ENCODE measurements at regions not wholly inside any gene's neighbourhood (a gene's known extent, or its start where the extent isn't known, plus 50 kb on each side); places are given as distances from the start of the nearest gene placed in this dataset.

DNA sequence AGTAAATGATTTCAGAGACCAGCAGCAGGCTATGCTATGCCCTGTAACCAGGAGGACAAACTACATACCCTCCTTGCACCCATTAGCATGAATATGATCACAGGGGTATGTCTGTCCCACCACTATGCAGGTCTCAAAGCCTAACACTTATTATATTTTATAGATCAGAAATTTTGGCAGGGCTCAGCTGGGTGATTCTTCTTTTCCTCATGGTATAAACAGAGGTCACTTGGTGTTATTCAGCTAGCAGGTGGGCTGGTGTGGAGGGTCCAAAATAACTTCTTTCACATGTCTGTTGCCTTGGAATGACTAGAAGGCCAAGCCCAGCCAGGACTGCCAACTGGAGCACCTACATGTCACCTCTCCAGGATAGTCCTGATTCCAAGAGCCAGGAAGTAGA is 252.9 kb downstream of the ARHGAP12 start:
- TF ChIP-seq FOXP2 (optimal IDR thresholded peaks at IDR 0.05; ENCODE audit: borderline replicate concordance, extremely low read depth, extremely low read length, insufficient read depth) (no peak), SIN3A (IDR thresholded peaks at IDR 0.05; ENCODE audit: borderline replicate concordance, insufficient read depth, low read length) (no peak), POLR2AphosphoS5 (IDR thresholded peaks at IDR 0.05; ENCODE audit: low read depth, low read length) (no peak), TAF1 (IDR thresholded peaks at IDR 0.05; ENCODE audit: borderline replicate concordance, insufficient read depth, low read length) (no peak)
- TF ChIP-seq, protein P1, sequence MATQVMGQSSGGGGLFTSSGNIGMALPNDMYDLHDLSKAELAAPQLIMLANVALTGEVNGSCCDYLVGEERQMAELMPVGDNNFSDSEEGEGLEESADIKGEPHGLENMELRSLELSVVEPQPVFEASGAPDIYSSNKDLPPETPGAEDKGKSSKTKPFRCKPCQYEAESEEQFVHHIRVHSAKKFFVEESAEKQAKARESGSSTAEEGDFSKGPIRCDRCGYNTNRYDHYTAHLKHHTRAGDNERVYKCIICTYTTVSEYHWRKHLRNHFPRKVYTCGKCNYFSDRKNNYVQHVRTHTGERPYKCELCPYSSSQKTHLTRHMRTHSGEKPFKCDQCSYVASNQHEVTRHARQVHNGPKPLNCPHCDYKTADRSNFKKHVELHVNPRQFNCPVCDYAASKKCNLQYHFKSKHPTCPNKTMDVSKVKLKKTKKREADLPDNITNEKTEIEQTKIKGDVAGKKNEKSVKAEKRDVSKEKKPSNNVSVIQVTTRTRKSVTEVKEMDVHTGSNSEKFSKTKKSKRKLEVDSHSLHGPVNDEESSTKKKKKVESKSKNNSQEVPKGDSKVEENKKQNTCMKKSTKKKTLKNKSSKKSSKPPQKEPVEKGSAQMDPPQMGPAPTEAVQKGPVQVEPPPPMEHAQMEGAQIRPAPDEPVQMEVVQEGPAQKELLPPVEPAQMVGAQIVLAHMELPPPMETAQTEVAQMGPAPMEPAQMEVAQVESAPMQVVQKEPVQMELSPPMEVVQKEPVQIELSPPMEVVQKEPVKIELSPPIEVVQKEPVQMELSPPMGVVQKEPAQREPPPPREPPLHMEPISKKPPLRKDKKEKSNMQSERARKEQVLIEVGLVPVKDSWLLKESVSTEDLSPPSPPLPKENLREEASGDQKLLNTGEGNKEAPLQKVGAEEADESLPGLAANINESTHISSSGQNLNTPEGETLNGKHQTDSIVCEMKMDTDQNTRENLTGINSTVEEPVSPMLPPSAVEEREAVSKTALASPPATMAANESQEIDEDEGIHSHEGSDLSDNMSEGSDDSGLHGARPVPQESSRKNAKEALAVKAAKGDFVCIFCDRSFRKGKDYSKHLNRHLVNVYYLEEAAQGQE (IDR thresholded peaks at IDR 0.05; ENCODE audit: insufficient read depth in 1 of 2, low read depth in 2 of 2, low read length in 2 of 2): no peak

DNA sequence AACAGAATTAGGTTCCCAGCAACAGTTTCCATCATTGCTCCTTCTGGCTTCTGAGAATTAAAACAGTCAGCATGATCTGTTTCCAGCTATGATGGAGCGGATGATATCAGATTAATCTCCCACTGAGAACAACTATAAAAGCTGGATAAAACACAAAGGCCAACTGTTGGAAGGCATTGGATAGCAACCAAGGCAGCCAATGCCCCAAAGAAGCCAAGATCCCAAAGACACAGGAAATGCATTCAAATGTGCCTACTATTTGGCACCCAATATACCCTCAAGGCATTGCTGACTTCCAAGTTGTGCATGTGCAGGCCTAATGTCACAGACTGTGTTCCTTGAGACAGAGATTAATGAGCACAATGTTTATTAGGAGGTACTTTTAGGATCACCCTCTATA is 259.3 kb downstream of the ARHGAP12 start:
- TF ChIP-seq FOXP2 (optimal IDR thresholded peaks at IDR 0.05; ENCODE audit: borderline replicate concordance, extremely low read depth, extremely low read length, insufficient read depth): no peak

DNA sequence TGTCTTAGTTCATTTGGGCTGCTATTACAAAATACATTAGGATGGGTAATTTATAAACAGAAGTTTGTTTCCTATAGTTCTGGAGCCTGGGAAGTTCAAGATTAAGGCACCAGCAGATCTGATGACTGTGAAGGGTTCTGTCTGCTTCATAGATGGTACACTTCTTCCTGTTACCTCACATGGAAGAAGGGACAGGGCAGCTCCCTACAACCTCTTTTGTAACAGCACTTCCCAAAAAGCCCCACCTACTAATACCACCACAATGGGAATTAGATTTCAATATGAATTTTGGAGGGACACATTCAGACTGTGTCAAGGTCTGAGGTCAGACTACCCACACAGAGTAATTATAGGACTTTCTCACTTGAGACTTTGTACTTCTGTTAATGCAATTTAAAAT is 260.3 kb downstream of the ARHGAP12 start:
- TF ChIP-seq POLR2AphosphoS5 (IDR thresholded peaks at IDR 0.05; ENCODE audit: low read depth, low read length) (no peak), SIN3A (IDR thresholded peaks at IDR 0.05; ENCODE audit: borderline replicate concordance, insufficient read depth, low read length) (no peak)
- TF ChIP-seq, protein P1 (IDR thresholded peaks at IDR 0.05; ENCODE audit: insufficient read depth in 1 of 2, low read depth in 2 of 2, low read length in 2 of 2): no peak

DNA sequence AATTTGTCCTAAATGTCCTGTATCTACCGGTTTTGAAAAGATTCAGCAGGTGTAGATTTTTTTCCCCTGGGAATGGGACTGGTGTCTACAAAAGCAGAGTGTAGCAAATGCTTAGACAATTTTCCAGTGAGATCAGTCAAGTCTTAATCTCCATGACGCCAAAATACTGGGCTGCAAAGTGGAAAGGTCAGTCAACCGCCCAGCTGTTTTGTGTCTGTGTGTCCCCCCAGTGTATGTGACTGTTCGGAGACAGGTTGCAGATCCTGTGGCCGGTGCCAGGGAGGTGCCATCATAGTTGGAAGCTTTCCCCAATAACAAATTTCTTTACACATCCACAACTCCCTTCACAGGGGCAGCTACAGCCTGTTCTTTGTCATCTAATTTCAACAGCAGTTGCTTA is 263.8 kb downstream of the ARHGAP12 start:
- no peak for TF ChIP-seq FOXP2 (optimal IDR thresholded peaks at IDR 0.05; ENCODE audit: borderline replicate concordance, extremely low read depth, extremely low read length, insufficient read depth)
- TF ChIP-seq, protein P1 (IDR thresholded peaks at IDR 0.05; ENCODE audit: insufficient read depth in 1 of 2, low read depth in 2 of 2, low read length in 2 of 2): no peak
- TF ChIP-seq POLR2AphosphoS5 (IDR thresholded peaks at IDR 0.05; ENCODE audit: low read depth, low read length): no peak

DNA sequence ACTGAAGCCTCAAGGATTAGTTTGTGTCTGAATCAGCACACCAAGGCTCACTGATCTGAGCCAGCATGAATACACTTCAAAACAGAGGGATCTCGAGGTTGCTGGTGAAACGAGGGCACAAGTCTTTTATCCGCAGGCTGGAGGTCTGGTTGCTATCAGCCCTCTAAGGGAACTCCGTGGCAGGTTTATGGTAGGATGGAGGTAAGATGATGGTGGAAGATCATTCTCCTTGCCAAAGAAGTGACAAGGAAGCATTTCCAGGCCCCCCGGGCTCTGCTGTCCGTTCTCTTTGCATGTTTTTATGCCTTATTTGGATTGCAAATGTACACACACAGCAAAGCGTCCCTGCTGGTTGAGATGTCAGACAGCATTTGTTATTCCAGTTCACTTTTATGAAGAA is 268.3 kb downstream of the ARHGAP12 start:
- no peak for TF ChIP-seq TAF1 (IDR thresholded peaks at IDR 0.05; ENCODE audit: borderline replicate concordance, insufficient read depth, low read length)
- no peak for TF ChIP-seq POLR2AphosphoS5 (IDR thresholded peaks at IDR 0.05; ENCODE audit: low read depth, low read length)
- TF ChIP-seq SIN3A (IDR thresholded peaks at IDR 0.05; ENCODE audit: borderline replicate concordance, insufficient read depth, low read length): no peak
- no peak for TF ChIP-seq FOXP2 (optimal IDR thresholded peaks at IDR 0.05; ENCODE audit: borderline replicate concordance, extremely low read depth, extremely low read length, insufficient read depth)
- TF ChIP-seq, protein P1 (IDR thresholded peaks at IDR 0.05; ENCODE audit: insufficient read depth in 1 of 2, low read depth in 2 of 2, low read length in 2 of 2): no peak

Data from PFSK-1 (cell line).